Dermis microvascular lymphatic vessel endothelial cell (primary cell): ENCODE measurements at regions not wholly inside any gene's neighbourhood (a gene's known extent, or its start where the extent isn't known, plus 50 kb on each side); places are given as distances from the start of the nearest gene placed in this dataset.

Source experiments
- DNase-seq, 2 donors: peaks; one replicate each; pipeline versions ENCODE4 v3.0.0 to v3.0.0-alpha.2; 2010; ENCODE audit warnings: low read depth in 2 of 2

DNA sequence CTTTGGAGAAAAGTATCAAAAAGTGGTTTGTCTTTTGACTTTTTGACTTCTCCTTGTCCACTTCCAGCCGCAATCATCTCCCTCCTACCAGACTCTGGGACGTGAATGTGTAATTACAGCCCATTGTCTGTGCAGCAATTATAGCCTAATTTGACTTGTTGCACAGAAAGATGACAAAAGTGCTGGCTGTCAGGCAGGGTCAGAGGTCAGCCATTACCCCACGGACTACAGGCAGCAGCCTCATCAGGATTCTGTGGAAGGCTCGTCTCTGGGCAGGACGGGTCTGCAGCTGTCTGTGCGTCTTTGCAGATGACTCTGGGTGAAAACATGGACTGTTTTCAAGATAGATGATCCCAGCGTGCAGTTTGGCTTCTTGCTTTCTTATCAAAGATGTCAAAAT lies 102.2 kb upstream of the EDNRB start:
- no peak for DNase-seq

DNA sequence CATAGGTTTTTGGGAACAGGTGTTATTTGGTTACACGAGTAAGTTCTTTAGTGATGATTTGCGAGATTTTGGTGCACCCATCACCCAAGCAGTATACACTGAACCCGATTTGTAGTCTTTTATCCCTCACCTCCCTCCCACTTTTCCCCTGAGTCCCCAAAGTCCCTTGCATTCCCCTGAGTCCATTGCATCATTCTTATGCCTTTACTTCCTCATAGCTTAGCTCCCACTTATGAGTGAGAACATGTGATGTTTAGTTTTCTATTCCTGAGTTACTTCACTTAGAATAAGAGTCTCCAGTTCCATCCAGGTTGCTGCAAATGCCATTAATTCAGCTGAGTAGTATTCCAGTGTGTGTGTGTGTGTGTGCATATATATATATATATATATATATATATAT lies 97.2 kb upstream of the EDNRB start:
- no peak for DNase-seq

DNA sequence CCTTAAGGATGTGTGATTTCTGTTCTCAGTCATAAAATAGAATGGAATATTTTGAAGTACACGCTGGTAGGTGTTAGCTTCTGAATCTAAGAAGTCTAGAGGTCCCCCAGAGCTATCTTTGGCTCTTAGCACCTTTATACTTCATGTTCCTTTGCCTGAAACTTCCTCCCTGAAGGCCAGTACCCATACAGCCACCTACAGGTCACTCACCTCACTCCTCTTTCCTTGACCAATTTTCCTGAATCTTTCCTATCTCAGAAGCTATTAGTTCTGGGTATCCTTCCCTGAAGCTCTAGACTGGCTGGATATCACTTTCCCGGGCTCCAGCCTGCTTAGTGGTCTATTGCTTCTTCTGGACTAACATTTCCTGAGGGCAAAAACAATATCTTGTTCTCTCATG lies 93.4 kb upstream of the EDNRB start:
- DNase-seq, result no peak

DNA sequence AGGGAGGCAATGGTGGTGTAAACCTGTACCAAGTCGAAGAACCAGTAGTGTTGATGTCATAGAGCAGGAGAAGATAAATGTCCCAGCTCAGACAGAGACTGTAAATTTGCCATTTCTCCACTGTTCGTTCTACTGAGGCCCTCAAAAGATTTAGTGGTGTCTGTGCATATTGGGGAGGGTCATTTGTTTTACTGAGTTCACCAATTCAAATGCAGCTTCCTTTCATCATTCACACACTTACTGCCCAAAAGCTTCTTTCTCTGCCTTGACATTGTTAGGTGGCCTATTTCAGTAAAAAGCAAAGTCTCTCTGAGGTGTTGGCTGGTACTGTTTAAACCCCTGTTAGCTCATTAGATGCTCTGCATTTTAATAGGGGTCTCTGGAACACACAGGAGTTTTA lies 86.2 kb upstream of the EDNRB start:
- DNase-seq, result no peak

DNA sequence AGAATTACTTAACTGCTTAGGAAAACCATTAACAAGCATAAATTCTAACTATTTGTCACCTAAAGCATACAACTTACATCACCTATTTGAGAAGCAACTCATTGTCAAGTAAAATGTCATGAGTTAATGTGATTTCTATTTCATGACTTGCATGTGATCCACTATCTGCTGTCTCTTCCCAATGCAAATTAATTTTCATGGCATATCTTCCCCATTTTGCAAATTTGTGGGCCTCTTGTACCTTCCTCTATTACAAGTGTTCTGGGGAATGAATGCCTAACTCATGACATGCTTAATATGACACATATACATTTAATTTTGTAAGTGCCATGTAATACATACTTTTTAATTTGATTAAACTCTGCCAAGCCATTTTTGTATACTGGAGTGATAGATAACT lies 81.1 kb upstream of the EDNRB start:
- DNase-seq, result no peak

DNA sequence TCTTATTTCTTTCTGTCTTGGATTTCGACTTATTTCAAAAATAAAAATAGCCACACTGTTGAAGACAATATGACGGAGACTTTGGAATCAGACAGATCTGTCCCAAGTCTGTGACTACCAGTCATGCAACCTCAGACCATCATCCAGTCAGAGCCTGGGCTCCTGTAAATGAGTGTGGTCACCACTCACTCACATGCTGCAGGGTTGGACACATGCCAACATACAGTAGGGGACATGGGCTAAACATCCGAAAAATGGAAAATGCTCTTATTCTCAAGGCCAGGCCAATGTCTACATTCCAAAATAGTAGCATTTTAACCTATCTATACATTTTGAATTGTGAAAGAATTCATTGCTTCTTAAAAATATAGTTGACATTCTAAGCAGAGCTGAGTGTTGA lies 75.5 kb upstream of the EDNRB start:
- DNase-seq, result no peak

DNA sequence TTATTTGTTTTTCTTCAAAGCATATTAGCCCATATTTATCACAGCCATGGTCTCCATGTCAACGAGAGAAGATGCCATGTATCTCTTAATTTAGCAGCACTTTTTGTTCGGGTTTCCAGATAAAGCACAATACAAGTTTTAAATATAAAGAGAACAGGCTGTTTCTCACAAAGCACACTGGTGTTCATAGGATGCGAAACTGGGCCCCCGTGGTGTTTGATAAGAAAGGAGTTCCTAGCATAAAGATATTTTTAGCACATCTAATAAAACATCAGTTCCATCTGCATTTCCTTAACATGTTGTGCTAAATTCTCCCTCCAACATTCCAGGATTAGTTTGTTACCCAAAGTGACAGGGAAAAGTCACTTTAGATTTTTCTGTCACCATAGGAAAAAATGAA lies 72.4 kb upstream of the EDNRB start:
- DNase-seq, result no peak

DNA sequence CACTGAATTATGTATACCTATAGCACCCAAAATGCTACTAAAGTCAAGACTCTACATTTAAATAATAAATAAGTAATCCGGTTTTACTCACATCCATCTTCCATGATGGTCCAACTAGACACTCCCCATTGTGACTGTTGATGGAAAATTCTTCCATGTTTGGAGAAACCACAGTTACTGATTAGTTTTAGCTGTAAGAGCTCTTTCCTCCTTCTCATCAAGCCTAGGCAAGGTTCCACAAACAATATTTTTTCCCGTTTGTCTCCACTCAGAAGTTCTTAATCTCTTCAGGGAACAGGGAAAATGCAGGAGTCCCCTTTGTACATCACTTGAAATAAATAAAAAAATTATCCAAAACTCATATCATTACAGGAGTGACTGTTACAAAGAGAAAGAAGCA lies 70.7 kb upstream of the EDNRB start:
- no peak for DNase-seq

DNA sequence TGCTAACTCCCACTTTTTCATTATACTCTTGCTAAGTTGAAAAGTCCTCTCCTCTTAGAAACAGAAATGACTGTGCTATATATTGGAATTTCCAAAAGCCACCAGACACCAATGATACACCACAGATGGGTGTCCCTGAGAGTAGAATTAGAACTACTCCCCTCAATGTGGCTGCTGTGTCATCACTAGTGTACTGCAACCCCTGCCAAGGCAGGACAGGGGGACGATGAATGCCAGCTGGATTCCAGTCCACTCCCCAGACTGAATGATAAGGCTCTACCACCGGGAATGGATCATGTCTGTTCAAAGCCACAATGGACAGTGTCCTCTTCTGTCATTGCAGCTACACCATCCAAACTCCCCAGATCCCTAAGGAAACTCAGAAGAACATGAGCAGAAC lies 69.7 kb upstream of the EDNRB start:
- DNase-seq, result no peak

DNA sequence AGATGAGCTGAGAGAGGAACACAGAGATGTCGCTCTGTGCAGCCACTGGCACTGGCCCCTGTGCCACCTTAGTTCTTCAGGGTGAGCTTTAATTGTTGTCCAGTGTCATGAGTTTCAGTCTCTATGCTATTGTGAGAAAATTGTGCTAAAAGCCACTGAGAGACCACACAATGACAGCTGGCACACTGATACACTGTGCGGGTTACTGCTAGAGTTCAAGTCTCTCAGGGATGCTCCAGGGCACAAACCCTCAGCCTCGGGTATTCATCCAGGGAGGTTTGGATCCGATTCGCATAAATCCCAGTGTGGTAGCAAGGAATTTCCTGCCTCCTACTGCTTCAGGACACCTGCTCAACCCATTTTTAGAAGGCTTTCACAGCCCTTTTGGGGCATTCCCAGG lies 68.1 kb upstream of the EDNRB start:
- DNase-seq, result no peak

DNA sequence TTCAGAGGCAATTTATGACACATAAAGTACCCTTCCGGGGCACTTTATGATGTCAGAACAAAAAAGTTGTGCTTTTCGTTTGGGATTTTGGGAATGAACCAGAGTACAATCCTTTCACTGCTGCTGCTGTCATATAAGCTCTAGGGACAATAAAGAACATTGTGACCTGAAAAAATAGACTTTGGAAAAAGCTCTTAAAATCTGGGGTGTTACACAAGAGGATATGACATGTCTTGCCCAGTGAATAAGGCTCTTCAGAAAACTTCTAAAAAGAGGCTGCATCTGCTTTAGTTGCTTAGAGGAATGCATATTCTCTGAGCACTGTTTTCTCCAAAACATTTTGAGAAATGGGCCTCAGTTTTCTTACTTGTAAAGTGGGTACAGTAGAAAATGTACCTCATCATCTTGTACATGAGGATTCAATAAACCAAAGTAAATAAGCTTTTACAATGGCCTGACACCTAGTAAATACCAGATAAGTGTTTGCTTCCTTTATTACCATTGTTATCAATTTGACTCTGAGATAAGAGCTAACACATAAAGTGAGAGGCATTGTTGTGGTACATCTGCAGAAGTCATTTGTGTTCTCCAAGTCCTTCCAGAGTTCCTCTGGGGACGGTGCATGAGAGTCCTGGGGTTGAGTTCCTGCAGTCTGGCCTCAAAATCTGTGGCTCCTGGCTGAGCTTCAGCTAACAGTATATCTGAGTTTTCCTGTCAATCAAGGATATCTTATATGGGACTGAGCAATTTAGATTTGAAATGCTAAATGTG lies 67.4 kb upstream of the EDNRB start:
- DNase-seq, result no peak

DNA sequence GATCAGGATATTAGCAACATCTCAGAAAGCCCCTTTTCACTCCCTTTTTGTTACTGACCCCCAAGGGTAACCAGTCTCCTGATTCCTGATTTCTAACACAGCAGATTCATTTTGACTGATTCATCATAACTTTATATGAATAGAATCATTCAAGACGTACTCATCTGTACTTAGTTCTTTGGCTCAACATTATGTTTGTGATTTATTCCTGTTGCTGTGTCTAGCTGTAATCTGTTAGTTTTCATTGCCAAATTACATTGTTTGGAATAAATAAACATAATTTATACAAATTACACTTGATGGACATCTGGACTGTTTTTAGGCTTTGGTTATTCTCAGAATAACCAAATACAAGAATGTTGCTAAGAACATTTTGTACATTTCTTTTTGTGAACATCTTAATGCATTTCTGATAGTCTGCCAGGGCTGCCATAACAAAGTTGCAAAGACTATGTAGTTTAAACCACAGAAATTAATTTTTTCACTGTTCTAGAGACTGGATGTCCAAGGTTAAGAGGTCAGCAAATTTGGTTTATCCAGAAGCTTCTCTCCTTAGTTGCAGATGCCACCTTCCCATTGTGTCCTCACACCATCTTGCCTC lies 62.8 kb upstream of the EDNRB start:
- DNase-seq, result peak in 1 of 2 donors; percentile 37

DNA sequence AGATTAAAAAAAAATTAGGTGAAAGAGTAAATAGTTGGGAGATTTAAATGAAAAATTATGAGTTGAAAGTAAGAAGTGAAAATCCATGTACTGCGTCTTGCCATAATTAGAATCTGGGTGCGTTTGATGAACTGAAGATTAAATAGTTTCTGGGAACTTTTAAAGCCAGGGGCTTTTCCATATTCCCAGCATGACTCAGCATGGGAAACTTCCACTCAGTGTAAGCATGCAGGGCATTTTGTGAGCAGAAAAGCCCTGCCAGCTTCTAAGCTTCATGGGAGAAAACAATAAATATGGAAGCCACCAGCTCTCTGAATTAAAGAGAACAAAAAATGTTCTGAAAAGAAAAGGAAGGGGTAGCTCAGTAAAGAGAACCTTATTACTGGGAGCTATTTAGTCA lies 62.0 kb upstream of the EDNRB start:
- peak; percentile 79 to 91 for DNase-seq

DNA sequence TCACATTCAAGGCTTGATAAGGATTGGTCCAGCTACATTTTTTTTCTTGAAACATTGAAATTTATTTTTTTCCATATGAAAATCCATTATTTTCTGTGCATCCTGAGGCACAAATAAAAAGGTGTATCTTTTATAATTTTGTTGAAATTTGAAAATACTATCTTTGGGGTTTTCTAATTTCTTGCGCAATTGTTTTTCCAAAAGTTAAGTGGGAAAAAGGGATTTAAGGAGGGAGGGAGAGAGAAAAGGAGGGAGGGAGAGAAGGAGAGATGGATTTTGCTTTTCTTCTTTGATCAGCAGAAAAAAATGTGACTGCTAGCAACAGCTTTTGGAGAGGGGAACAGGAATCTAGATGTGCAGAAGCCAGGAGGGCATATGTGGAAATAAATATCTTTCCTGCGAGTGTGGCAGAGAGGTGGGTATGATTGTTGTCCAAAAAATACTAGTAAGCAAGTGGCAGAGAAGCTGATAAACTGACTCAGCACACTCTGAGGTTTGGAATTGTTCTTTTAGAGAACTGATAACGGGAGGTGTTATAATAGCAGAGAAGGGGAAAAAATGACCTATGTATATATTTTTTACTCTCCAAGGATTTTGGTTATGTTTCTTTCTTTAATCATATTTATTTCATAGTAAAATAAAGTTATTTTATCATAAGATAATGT lies 61.2 kb upstream of the EDNRB start:
- DNase-seq, result peak in 1 of 2 donors; percentile 4

DNA sequence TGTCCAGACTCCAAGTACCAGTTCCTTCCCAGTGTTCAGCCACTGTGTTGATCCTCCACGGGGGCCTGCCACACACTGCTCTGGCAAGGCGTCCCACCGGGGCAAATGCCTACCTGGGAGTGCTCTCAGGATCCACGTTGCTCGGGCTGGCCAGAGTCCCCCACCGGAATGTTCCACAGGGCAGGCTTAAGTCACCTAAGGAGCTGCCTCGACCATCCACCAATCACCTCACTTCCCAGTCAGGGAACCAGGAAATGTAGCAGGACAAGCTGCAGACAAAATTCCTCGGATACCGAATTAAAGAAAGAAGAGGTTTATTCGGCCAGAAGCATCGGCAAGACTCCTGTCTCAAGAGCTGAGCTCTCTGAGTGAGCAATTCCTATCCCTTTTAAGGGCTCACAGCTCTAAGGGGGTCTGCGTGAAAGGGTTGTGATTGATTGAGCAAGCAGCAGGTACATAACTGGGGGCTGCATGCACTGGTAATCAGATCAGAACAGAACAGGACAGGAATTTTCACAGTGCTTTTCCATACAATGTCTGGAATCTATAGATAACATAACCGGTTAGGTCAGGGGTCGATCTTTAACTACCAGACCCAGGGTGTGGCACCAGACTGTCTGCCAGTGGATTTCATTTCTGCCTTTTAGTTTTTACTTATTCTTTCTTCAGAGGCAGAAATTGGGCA lies 56.9 kb upstream of the EDNRB start:
- DNase-seq, result no peak

DNA sequence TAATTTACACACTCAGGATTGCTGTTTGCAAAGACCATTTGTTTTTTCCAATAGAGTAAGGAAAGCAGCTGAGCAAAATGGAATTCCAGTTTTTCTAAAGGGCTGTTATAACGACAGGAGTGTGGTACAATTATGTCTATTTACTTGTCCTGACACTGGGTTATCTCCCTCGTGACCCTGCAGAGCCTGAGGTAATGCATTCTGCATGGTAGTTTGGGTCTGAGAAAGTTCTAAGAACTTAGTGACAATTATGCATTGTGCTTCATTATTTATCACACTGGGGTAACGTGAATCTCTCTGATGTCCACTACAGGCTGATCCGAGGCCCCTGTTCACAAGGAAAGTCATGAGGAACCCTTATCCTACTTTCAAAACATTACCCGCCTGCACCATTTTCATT lies 50.7 kb upstream of the EDNRB start:
- DNase-seq, result no peak
